A172 (cell line): ENCODE measurements at regions not wholly inside any gene's neighbourhood (a gene's known extent, or its start where the extent isn't known, plus 50 kb on each side); places are given as distances from the start of the nearest gene placed in this dataset.

Experiments used
- DNase-seq: peaks from one replicate; pipeline ENCODE4 v3.0.0-alpha.2; 2015; ENCODE audit warnings: low spot score

GRCh38 chr15:38860674-38861073 is 296.1 kb upstream of the RASGRP1 start:
- no peak for DNase-seq

GRCh38 chr15:38861108-38861507 is 296.5 kb upstream of the RASGRP1 start:
- no peak for DNase-seq

- DNase-seq = no peak
Measured at GRCh38 chr15:38862099-38862498, 297.5 kb upstream of the RASGRP1 start.

- DNase-seq = no peak
Measured at GRCh38 chr15:38863381-38863780, 298.8 kb upstream of the RASGRP1 start.

GRCh38 chr15:38864122-38864521 is 299.5 kb upstream of the RASGRP1 start:
- DNase-seq = no peak

GRCh38 chr15:38864827-38865581 is 300.4 kb upstream of the RASGRP1 start:
- DNase-seq = no peak

GRCh38 chr15:38867556-38867955 is 302.9 kb upstream of the RASGRP1 start:
- no peak for DNase-seq

- peak; percentile 90 for DNase-seq
Measured at GRCh38 chr15:38868326-38869114, 303.9 kb upstream of the RASGRP1 start.

GRCh38 chr15:38871638-38872037 is 307.0 kb upstream of the RASGRP1 start:
- no peak for DNase-seq

GRCh38 chr15:38872732-38873131 is 308.1 kb upstream of the RASGRP1 start:
- DNase-seq = no peak

GRCh38 chr15:38873158-38873557 is 308.5 kb upstream of the RASGRP1 start:
- no peak for DNase-seq

- DNase-seq = no peak
Measured at GRCh38 chr15:38874464-38874863, 309.9 kb upstream of the RASGRP1 start.

GRCh38 chr15:38876211-38876610 is 311.6 kb upstream of the RASGRP1 start:
- no peak for DNase-seq

- no peak for DNase-seq
Measured at GRCh38 chr15:38876621-38877020, 312.0 kb upstream of the RASGRP1 start.

GRCh38 chr15:38877471-38877870 is 312.9 kb upstream of the RASGRP1 start:
- DNase-seq = no peak

- DNase-seq = no peak
Measured at GRCh38 chr15:38878026-38878425, 313.4 kb upstream of the RASGRP1 start.

GRCh38 chr15:38878926-38879325 is 314.3 kb upstream of the RASGRP1 start:
- no peak for DNase-seq

- no peak for DNase-seq
Measured at GRCh38 chr15:38879909-38880471, 315.4 kb upstream of the RASGRP1 start.

- no peak for DNase-seq
Measured at GRCh38 chr15:38882221-38882620, 317.6 kb upstream of the RASGRP1 start.

- DNase-seq = peak; percentile 70
Measured at GRCh38 chr15:38883987-38884386, 319.4 kb upstream of the RASGRP1 start.

GRCh38 chr15:38885001-38885400 is 320.4 kb upstream of the RASGRP1 start:
- DNase-seq = no peak

GRCh38 chr15:38885471-38885952 is 320.9 kb upstream of the RASGRP1 start:
- no peak for DNase-seq
